HG02763 (cell line): ENCODE measurements at regions not wholly inside any gene's neighbourhood (a gene's known extent, or its start where the extent isn't known, plus 50 kb on each side); places are given as distances from the start of the nearest gene placed in this dataset.

ENCODE experiments used
- ATAC-seq: cut with Tn5 transposase; IDR thresholded peaks from one replicate; pipeline ENCODE4 v1.9.1; 2021; ENCODE audit warnings: mild to moderate bottlenecking, moderate library complexity; ENCODE audit not compliant: unreplicated experiment

DNA sequence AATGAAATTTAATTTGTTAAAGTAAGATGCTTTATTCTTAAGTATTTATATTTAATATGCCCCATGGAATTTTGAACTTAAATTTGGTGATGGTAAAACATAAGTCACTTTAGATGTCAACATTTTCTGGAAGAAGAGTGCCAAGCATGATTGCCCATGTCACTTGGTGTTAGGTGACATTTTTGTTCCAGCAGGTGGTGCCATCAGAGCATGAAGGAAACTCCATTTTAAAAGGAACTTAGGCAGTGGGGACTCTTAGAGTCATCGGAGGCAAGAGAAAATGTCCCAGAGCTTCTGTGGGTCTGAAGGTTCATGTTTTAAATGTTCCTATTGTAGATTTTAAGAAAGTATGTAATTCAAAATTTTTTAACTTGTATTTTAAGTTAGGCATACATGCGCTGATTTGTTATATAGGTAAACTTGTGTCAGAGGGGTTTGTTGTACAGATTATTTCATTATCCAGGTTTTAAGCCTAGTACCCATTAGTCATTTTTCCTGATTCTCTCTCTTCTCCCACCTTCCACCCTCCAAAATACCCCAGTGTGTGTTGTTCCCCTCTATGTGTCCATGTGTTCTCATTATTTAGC, 789.3 kb downstream of the SEMA5A start:
- no peak for ATAC-seq

DNA sequence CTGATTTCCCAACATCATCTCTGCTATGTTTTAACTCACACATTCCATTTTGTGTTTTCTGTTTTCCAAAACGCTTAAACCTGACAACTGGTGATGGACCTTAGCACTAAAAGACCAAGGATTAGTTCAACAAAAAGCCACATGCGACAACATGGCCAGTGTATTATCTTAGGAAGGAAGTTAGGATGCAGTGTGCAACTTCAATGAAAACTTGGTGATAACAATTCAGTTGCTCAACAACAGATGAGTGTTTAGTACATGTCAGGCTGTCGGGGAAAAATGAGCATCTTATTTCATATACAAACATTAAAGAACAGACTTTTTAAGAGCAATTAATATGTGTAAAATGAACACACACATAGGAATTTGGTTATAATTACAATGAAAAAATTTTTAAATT, 780.0 kb downstream of the SEMA5A start:
- no peak for ATAC-seq

DNA sequence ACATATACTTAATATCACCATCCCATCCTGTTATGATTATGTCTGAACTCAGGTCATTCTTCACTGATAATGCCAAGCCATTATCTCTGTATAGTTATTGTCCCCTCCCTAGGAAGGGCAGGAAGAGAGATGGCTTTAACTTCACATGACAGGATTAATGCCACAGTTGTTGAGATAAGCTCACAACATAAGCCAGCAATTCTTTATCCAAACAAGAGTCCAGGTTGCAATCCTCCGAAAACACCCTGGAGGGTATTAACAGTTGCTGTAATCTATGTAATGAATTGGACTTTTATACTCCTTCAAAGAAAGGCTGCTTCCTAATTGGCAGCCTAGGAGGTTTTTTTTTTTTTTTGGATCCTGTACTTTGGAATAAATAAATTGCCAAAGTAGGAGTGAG, 779.4 kb downstream of the SEMA5A start:
- ATAC-seq: no peak

DNA sequence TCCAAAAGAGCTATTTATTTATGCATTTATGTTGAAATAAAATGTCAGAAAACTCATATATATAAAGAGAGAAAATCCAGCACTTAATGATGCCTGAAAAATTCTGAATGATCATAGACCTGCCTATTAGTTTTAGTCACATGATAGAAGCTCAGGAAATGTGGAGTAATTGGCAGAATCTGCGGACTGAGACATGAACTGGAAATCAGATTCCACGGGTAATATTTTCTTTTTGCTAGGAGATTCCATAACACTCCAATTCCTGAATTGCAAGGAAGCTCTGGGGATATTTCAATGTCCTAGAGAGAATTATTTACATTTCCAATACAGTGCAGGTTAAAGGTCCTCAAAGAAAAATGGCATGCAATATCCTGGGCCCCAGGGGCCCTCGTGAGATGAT, 778.8 kb downstream of the SEMA5A start:
- no peak for ATAC-seq

DNA sequence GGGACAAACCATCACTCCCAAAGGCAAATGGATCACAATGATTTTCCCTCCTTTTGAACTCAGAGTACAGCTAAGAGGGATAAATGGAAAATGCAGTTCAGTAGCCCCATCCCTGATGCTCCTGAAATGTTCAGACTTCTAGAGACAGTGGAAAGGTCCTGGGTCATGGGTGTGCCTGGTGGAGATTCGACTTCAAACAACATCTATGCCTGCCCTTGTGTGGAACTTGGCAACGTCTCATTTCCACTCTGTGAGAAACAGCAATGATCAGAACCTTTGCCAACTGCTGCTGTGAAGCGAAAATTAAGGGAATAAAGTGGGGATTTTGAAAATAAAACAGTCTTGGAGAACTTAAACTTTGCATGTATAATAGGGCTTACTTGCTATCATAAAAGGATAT, 778.1 kb downstream of the SEMA5A start:
- no peak for ATAC-seq

DNA sequence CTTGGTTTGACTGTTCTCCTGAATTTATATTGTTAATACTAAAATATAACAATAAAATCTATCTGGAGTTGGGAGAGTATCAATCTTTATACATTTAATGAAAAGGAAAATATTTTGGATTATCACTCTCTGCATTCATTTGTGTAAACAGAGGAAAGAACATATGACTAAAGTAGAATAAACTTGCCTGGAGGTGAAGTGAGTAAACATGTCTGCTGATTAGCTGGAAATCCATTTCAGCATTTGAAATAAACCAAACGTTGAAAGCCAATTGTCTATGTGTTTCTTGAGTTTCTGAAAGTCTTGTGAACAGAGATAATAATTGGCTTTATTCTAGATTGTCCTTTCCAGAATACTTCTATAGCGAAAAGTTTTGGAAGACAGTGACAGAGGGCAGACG, 776.2 kb downstream of the SEMA5A start:
- no peak for ATAC-seq

DNA sequence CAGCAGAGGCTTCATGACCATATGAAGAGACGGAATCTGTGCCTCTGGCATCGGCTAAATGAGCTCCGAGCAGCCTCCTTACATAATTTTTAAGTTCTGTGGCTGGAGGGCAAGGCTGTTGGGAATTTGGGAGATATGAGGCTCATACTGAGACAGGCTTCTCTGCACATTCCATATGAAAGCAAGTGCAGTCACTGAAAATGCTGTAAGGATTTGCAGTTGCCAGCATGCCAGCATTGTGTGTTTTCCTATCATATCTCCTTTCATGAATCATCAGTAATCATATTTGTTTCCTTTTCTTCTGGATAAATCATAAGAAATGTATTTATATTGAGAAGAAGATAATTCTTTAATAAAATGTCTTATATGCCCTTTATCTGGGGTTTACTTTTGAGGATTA, 775.4 kb downstream of the SEMA5A start:
- no peak for ATAC-seq

DNA sequence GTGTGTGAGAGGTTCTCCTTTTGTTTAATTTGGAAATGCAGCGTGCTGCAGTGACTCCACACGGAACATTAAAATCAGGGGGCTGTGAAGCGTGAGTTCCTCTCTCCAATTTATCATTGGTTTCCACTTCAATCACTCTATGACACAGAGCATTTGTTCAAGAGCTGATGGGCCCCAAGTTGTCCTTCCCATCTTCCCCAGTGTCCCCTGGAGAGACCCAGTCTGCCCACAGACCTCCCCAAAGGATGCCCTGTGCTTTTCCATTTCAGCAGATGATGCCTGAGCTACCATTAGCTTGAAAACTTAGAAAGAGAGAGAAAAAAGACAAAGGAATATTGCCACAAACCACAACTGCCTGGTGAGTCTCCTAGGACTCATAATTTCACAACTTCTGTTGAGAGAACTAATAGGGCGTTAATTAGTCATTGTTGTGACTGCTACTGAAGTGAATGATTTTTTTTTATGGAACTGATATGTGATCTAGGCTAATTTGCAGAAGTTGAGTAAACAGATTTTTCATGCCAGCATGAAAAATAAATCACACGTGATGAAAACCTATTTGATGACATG, 772.7 kb downstream of the SEMA5A start:
- ATAC-seq: no peak

DNA sequence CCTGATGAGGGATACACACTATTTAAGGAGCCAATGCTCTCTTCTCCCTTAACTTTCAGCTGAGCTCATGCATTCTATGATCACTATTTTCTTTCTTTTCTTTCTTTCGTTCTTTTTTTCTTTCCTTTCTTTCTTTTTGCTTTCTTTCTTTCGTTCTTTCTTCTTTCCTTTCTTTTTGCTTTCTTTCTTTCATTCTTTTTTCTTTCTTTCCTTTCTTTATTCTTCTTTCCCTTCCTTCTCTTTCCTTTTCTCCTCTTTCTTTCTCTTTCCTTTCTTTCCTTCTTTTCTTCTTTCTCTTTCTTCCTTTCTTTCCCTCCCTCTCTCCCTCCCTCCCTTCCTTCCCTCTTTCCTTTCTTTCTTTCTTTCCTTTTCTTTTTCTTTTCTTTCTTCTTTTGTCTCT, 761.2 kb downstream of the SEMA5A start:
- no peak for ATAC-seq

DNA sequence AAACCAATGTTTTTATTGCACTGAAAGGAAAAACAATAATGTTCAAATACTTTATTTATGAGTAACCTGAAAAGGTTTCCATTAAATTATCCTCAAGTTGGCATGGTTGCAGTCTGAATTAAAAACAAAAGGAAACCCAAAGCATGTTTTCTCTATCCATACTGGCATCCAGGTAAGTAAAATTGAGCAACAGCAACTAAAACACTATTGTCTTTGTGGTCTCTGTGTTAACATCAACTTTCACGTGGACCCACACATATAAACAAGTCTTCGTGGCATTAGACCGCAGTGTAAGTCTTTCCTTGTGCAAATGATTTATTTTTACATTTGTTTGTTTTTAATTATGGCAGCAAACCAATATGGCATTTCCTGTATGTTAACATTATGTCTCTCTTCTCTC, 757.6 kb downstream of the SEMA5A start:
- ATAC-seq: no peak

DNA sequence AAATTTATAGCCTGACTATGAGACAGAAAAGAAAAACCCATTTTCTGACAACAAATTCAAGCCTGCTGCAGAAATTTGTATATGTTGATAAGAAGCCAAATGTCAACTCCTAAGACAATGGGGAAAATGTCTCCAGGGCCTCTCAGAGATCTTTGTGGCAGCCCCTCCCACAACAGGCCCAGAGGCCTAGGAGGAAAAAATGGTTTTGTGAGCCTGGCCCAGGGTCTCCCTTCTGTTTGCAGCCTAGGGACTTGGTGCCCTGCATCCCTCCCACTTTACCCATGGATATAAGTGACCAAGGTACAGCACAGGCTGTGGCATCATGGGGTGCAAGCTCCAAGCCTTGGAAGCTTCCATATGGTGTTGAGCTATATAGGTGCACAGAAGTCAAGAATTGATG, 740.2 kb downstream of the SEMA5A start:
- ATAC-seq: no peak

DNA sequence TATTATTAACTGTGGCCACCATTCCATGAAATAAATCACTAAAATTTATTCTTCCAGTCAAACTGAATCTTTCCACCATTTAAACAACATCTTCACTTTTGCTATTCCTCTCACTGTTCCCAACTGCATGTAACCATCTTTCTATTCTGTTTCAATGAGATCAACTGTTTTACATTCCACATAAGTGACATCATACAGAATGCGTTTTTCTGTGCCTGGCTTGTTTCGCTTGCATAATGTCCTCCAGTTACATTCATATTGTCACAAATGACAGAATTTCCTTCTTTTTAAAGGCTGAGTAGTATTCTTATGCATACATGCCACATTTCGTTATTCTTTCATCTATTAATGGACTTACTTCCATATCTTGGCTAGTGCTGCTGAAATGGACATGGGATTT, 738.2 kb downstream of the SEMA5A start:
- ATAC-seq: no peak

DNA sequence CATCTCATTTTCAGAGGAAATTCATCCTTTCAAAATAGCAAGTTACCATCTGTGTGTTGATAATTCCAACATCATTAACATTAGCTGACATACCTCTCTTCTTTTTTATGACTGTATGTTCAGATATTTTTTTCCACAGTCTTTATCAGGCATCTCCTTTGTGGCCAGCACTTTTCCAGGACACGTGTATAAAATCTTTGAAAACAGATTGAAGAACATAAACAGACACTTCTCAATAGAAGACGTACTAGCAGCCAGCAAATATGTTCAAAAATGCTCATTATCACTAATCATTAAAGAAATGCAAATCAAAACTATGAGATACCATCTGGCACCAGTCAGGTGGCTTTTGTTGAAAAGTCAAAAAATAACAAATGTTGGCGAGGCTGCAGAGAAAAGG, 734.3 kb downstream of the SEMA5A start:
- no peak for ATAC-seq

DNA sequence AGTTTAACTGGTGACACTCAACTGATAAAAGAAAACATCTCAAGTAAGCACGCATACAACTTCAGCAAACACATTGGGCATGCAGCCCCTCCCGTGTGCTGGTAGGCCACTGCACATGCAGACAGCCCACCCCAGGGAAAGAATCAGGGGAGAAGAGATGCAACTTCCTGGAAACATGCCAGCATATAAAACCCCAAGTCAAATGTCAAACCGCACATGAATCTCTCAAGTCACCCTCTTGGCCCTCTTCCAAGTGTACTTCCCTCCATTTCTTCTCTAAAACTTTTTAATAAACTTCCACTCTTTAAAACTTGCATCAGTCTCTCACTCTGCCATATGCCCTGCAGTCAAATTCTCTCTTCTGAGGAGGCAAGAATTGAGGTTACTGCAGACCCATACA, 732.7 kb downstream of the SEMA5A start:
- ATAC-seq: no peak

DNA sequence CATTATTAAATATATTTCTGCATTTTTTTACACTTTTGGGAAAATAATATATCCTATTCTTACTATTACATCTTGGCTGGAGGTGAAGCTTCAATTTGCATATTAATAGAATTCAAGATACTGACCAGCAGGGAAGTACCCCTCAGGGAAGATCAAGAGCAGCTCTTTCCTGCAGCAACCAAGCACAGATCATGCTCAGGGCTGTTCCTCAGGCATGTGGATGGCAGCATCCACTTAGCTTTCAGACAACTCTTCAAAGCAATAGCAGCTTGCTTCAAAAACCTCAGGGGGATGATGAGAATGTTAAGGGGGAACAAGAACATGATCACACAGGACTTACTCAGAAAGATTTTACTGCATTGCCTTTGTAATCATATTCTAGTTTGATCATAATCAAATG, 731.8 kb downstream of the SEMA5A start:
- no peak for ATAC-seq

DNA sequence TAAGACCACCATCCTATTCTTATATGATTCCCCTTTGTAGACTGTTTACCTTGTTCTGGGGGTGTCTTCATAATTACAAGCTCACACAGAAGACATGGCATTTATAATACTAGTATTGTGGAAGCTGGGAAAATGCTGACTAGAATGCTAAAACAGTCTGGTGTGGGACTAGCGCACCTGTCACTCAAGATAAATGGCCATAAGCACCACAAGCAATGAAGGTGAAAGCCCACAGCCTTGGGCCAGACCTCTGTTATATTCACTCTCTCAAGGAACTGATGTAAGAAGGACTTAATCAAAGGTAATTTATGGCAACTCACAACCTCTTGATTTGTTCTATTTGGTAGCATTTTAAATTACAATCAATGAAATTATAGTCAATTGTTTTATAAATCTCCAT, 721.5 kb downstream of the SEMA5A start:
- ATAC-seq: no peak

DNA sequence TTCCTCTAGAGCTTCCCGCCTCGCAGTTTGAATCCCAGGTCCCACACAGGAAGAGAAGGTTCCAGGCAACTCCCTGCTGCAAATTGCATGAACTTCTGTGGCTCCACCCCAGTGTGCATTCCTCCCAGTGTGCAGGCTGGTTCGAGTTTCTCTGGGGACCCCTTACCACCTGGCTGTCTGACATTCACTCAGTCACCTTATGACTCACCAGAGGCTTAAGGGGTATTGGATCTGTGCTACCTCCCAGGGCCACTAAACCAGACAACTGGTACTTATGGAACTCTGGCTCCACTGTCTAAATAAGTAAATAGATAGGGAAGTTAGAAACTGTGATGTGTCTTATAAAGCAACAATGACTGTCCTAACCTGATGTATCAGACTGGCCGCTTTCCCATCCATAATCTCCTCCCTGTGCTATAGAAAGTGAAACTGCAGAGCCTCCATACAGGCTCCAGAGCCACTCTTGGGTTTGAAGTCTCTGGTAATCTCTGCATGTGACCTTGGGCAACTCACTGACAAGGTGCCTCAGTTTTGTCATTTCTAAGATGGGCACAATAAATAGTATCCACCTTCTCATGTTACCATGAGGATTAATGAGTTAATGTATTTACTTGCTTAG, 720.6 kb downstream of the SEMA5A start:
- ATAC-seq: no peak

DNA sequence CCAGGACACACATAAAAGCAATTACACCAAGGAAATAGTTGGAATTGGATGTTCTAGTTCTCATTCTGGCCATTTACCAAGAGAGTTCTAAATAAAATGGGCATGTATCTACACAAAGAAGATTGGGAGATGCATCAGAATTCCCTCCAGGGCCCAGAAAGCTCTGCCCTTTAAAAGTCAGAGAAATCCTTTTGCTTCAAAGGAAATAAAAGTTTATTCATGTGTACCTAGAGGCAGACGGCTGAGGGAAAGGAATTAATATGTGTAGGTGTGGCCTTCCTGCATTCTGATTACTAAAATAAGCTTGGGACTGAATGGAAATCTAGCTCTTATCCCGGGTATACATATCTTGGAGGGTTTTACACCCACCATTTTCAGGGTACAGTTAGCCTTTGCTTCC, 719.4 kb downstream of the SEMA5A start:
- ATAC-seq: no peak

DNA sequence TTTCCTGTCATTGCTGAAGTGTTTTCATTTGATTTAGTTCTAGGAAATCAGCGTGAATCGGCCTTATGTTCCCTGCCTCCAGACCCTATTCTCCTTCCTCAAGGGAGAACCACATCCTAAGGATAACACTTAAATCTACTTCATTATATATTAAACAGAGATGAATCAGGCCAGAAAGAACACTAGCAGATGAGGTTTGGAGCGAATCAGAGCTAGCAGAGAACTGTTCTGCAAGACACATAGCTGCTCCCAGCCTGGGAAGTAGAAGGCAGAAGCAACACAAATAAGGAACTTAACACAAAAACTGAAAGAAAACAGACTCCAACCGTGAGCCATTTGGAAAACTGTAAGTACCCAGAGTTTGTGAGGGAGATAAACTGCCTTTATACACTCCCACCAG, 718.2 kb downstream of the SEMA5A start:
- ATAC-seq: no peak

DNA sequence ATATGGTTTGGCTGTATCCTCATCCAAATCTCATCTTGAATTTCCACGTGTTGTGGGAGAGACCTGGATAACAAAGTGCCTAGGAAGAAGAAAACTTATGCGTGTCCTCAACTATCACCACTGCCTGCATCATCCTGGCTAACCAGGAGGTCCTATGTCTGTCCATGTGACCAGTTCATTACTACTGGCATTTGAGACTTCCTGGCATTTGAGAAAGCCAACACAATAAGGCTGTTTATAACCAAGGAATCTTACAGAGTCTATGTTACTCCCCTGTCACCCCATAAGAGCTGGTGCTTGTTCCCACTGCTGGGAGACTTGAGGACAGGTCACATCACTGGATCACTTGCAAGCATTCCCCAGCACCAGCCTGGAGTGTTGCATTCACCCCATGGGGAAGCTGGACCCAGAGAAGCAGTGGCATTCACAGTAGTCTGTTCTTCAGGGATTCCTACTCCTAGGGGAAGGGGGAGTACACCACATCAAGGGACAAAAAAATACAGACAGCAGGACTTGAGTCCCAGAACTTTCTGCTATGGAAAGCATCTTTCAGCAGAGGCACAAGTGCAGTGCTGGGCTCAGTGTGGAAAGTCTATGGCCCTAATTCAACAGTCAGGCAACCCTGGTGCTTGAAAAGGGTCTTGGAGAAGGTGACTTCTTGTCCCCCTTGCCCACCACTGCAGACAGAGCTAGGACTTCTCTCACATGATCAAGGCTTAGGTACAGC, 717.1 kb downstream of the SEMA5A start:
- ATAC-seq: no peak

DNA sequence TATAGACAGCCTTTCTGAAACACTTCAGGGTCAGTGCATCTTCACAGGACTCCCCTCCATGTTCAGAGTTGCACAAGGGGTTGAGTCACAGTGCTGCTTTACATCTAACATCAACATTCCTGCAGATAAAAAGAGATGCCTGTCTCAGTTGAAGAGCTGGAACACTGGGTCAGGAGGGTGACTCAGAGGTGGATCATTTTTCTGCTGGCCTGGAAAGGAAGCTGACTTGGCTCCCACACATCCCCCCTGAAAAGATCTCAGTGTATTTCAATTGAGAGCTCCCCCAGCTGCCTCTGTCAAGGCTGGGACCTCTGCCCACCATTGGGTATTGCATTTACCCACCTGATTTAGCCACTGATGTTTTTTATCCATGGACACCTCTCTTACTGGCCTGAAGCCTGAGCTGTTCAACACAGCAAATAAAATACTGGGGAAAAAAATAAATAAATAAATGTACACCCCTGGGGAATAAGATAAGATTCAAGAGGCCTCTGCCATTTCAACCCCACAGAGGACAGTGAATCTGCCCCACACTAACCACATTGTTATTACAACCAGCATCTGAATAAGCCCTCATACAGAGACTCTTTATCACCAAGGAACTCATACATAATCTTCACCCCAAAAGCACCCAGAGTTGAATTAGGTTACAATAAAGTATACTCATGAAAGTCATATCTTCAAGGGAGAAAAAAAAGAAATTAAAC, 716.4 kb downstream of the SEMA5A start:
- no peak for ATAC-seq

DNA sequence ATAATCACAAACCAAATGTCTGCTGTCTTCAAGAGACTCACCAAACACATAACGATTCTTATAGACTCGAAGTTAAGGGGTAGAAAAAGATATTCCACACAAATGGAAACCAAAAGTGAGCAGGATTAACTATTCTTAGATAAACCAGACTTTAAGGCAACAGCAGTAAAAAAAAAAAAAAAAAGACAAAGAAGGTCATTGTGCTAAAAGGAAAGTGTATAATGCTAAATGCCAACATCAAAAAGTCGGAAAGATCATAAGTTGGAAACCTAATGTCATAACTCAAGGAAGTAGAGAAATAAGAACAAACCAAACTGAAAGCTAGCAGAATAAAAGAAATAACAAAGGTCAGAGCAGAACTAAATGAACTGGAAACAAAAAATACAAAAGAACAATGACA, 714.6 kb downstream of the SEMA5A start:
- no peak for ATAC-seq
